HTR-8/SVneo (cell line): ENCODE measurements at regions not wholly inside any gene's neighbourhood (a gene's known extent, or its start where the extent isn't known, plus 50 kb on each side); places are given as distances from the start of the nearest gene placed in this dataset.
"Not testable (repeated sequence)": the region's sequence is repeated elsewhere in the genome, so short reads cannot be mapped to it uniquely, and the experiment has no call there.

ENCODE experiments used
- DNase-seq: peaks from one replicate; pipeline ENCODE4 v3.0.0; 2011; ENCODE audit warnings: low spot score, mixed read lengths; ENCODE audit not compliant: insufficient read length
- FAIRE-seq: peaks from 2 replicates; lab custom pipeline; 2011; peaks lifted over from hg19 to GRCh38; lab: Jason Lieb, UNC

- no peak for DNase-seq
- no peak for FAIRE-seq
Measured at GRCh38 chr2:367246-367645, 79.4 kb upstream of the ALKAL2 start.

DNA sequence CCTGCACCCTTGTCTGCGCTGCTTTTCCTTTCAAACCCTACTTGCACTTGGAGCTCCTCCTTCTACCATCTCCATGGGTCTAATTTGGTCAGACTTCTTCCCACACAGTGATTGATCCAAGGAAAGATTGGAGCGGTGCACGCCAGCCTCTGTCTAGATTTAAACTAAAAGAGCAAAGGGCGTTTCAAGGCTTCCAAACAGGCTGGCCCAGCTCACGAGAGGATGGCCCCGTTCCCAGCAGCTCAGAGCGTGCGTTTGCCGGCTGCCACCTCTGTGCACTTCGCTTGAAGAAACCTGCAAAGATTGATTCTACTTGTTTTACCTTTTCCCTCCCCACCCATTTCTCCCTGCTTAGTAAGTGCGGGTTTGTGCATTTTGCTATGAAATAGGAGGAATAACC is 78.8 kb upstream of the ALKAL2 start:
- DNase-seq, result no peak
- FAIRE-seq, result no peak

- DNase-seq (no peak), FAIRE-seq (no peak)
Measured at GRCh38 chr2:365367-366275, 77.7 kb upstream of the ALKAL2 start.

DNA sequence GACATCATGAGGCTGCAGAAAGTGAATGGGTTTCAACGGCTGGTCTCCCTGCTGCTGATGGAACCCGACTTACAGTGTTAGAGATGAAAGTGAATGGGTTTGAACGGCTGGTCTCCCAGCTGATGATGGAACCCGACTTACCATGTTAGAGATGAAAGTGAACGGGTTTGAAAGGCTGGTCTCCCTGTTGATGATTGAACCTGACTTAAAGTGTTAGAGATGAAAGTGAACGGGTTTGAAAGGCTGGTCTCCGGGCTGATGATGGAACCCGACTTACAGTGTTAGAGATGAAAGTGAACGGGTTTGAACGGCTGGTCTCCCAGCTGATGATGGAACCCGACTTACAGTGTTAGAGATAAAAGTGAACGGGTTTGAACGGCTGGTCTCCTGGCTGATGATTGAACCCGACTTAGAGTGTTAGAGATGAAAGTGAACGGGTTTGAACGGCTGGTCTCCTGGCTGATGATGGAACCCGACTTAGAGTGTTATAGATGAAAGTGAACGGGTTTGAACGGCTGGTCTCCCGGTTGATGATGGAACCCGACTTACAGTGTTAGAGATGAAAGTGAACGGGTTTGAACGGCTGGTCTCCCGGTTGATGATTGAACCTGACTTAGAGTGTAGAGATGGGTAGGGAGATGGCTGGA is 76.1 kb upstream of the ALKAL2 start:
- DNase-seq (no peak), FAIRE-seq (no peak)

DNA sequence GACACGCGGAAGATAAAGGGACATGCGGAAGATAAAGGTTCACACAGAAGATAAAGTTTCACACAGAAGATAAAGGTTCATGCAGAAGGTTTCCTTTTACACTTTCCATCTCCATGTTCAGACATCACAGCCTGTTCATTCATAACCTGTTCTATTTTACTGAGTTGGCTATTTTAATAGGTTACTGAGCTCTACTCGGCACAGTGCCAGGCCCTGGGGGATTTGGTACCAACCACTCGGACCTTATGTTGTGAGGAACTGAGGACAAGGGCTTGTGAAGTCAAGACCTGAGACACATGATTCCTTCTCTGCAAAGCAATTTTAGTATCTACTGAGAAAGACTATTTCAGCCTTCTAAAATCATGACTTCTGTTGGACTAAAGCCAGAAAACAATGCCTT is 75.0 kb upstream of the ALKAL2 start:
- DNase-seq, result no peak
- FAIRE-seq, result no peak

DNA sequence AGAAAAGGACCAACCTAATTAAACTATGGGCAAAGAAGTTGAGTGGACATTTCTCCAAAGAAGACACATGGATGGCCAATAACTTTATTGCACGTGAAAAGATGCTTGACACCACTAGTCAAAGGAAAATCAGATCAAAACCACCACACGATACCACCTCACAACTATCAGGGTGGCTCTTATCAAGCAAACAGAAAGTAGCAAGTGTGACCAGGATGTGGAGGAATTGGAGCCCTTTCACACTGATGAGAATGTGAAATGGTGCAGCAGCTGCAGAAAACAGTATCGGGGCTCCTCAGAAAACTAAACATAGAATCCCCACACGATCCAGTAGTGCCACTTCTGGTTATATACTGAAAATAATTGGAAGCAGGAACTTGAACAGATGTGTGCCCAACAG is 72.2 kb upstream of the ALKAL2 start:
- DNase-seq (no peak), FAIRE-seq (no peak)

DNA sequence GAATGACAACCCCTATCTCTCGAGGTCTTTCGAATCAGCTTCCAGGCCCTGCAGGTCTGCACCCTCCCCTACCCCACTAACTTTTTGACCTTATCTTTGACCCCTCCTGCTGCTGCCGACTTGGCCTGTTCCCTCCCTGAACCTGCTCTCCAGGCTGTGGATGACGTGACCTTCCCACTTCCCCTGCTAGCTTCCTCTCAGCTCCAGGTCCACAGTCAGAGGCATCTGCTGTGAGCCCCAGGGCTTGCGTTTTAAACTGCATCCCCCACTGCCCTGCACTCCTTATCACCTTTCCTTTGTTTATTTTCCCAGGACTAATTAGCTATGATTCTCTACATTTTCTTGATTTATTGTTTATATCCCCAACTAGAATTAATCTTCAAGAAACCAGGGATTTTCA is 71.2 kb upstream of the ALKAL2 start:
- peak; percentile 9 for FAIRE-seq
- no peak for DNase-seq

DNA sequence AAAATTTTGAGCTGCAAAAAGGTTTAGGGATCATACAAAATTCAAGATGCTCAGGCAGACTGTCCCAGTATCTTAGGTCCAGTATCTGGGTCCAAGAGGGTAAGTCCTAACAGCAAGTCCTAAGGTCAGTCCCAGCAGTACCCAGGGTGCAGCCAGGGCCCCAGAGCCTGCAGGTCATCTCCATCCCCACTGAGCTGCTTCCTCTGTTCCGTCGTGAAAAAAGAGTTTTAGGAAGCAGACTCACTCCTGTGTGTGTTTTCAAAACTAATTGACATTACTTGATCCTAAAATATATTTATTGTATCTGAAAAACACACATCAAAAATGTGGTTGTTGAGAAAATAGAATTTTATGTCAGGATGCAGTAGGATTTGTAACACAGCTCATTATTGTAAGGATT is 69.9 kb upstream of the ALKAL2 start:
- no peak for DNase-seq
- FAIRE-seq, result no peak

GRCh38 chr2:356304-356703 is 68.4 kb upstream of the ALKAL2 start:
- not testable (repeated sequence) for DNase-seq
- FAIRE-seq, result peak; percentile 16

- FAIRE-seq (no peak), DNase-seq (no peak)
Measured at GRCh38 chr2:355773-356172, 67.9 kb upstream of the ALKAL2 start.

GRCh38 chr2:352696-353095 is 64.8 kb upstream of the ALKAL2 start:
- FAIRE-seq, result no peak
- DNase-seq, result no peak

DNA sequence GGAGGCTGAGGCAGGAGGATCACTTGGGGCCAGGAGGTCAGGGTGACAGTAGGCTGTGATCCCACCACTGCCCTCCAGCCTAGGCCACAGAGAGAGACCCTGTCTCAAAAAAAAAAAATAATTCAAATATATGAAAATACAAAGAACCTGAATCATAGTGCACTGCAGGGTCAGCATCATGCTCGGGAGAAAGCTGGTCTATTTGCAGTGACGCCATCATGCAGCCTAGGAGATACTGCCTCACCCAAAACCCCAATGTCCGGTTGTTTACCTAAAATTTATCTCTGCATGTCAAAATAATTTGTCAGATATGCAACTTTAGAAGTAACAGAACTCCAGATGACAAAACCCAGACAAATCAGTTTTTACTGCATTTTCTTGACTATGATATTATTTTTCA is 61.5 kb upstream of the ALKAL2 start:
- DNase-seq, result no peak
- no peak for FAIRE-seq

- DNase-seq (no peak), FAIRE-seq (no peak)
Measured at GRCh38 chr2:348361-348916, 60.5 kb upstream of the ALKAL2 start.

- no peak for DNase-seq
- FAIRE-seq, result no peak
Measured at GRCh38 chr2:344811-345210, 56.9 kb upstream of the ALKAL2 start.

GRCh38 chr2:343355-343754 is 55.5 kb upstream of the ALKAL2 start:
- DNase-seq (no peak), FAIRE-seq (no peak)

GRCh38 chr2:341912-342311 is 54.0 kb upstream of the ALKAL2 start:
- no peak for DNase-seq
- FAIRE-seq, result no peak

GRCh38 chr2:341017-341542 is 53.2 kb upstream of the ALKAL2 start:
- FAIRE-seq, result no peak

More at GRCh38 chr2:341017-341542, 53.2 kb upstream of the ALKAL2 start:
- DNase-seq, result no peak
